HEK293 (cell line): ENCODE measurements at regions not wholly inside any gene's neighbourhood (a gene's known extent, or its start where the extent isn't known, plus 50 kb on each side); places are given as distances from the start of the nearest gene placed in this dataset.

Experiments used
- ZNF184 ChIP-seq: fragments of 450-650 bp; IDR thresholded peaks from 2 replicates; pipeline ENCODE4 v1.5.1; 2018; ENCODE audit warnings: missing biosample characterization, mild to moderate bottlenecking, missing genetic modification characterization
- TF ChIP-seq, protein P1 (sequence below): fragments of 450-650 bp; formaldehyde crosslinking; IDR thresholded peaks from 2 replicates; pipeline ENCODE4 v1.5.1; 2016; ENCODE audit warnings: missing biosample characterization, missing genetic modification characterization

DNA sequence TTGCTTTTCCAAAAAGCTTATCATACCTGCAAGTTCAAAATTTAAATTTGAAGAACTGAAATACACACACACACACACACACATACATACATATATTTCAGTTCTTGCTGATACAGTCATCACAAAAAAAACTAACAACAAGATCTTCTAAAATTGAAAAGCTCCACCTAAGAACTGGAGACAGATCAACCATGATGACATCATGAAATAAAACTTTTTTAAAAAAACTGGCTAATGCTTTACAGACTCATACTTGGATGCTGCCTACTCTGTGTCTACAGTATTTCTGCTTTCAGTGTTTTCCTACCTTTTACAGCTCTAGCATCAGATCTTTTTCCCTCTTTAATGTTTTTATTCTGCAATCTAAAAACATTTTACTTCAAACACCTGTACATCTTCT is 261.4 kb downstream of the DIO2 start:
- TF ChIP-seq, protein P1, sequence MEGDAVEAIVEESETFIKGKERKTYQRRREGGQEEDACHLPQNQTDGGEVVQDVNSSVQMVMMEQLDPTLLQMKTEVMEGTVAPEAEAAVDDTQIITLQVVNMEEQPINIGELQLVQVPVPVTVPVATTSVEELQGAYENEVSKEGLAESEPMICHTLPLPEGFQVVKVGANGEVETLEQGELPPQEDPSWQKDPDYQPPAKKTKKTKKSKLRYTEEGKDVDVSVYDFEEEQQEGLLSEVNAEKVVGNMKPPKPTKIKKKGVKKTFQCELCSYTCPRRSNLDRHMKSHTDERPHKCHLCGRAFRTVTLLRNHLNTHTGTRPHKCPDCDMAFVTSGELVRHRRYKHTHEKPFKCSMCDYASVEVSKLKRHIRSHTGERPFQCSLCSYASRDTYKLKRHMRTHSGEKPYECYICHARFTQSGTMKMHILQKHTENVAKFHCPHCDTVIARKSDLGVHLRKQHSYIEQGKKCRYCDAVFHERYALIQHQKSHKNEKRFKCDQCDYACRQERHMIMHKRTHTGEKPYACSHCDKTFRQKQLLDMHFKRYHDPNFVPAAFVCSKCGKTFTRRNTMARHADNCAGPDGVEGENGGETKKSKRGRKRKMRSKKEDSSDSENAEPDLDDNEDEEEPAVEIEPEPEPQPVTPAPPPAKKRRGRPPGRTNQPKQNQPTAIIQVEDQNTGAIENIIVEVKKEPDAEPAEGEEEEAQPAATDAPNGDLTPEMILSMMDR: no peak
- no peak for TF ChIP-seq ZNF184 (tag by site-specific recombination)
